ENCODE measurements at regions not wholly inside any gene's neighbourhood (a gene's known extent, or its start where the extent isn't known, plus 50 kb on each side); places are given as distances from the start of the nearest gene placed in this dataset.

GRCh38 chr18:47726550-47726949 is 203.9 kb downstream of the SMAD2 start:
- no peak for TF ChIP-seq EZH2phosphoT487 (IDR thresholded peaks at IDR 0.05; ENCODE audit: low read depth, severe bottlenecking, unreplicated experiment)
- no peak for TF ChIP-seq CTCF (IDR thresholded peaks at IDR 0.05; ENCODE audit: poor library complexity)
- TF ChIP-seq EZH2 (IDR thresholded peaks at IDR 0.05; ENCODE audit: borderline replicate concordance), result no peak

All from hepatocyte (in vitro differentiated cells).